CD4-positive, alpha-beta T cell treated with Interferon alpha-2 for 1 hour (primary cell): ENCODE measurements at regions not wholly inside any gene's neighbourhood (a gene's known extent, or its start where the extent isn't known, plus 50 kb on each side); places are given as distances from the start of the nearest gene placed in this dataset.

Experiments used
- DNase-seq, 2 donors: peaks; one replicate each; pipeline ENCODE4 v3.0.0-alpha.2; 2020 to 2022

- DNase-seq, result no peak
These were observed 383.0 kb downstream of the PCNX1 start for GRCh38 chr14:71290301-71290700.

- peak in 1 of 2 donors; percentile 50 for DNase-seq
These were observed 383.8 kb downstream of the PCNX1 start for GRCh38 chr14:71290960-71291466.

GRCh38 chr14:71296184-71296583 is 388.9 kb downstream of the PCNX1 start:
- DNase-seq, result no peak

GRCh38 chr14:71300566-71301330 is 393.5 kb downstream of the PCNX1 start:
- DNase-seq, result no peak

- no peak for DNase-seq
These were observed 394.4 kb downstream of the PCNX1 start for GRCh38 chr14:71301611-71302010.

- no peak for DNase-seq
These were observed 397.4 kb downstream of the PCNX1 start for GRCh38 chr14:71304690-71305089.

- no peak for DNase-seq
These were observed 401.4 kb downstream of the PCNX1 start for GRCh38 chr14:71308671-71309070.

GRCh38 chr14:71309756-71310155 is 402.5 kb downstream of the PCNX1 start:
- DNase-seq, result no peak

- no peak for DNase-seq
These were observed 403.8 kb downstream of the PCNX1 start for GRCh38 chr14:71311061-71311460.

- DNase-seq, result no peak
These were observed 407.5 kb downstream of the PCNX1 start for GRCh38 chr14:71314717-71315116.

GRCh38 chr14:71317385-71318096 is 410.3 kb downstream of the PCNX1 start:
- DNase-seq, result no peak

- DNase-seq, result no peak
These were observed 410.8 kb downstream of the PCNX1 start for GRCh38 chr14:71318097-71318459.

- DNase-seq, result no peak
These were observed 412.4 kb downstream of the PCNX1 start for GRCh38 chr14:71319666-71320065.

GRCh38 chr14:71320107-71320733 is 413.0 kb downstream of the PCNX1 start, which contains the start of gene SIPA1L1:
Gene SIPA1L1, plus strand, starts transcription at chr14:71320476.
- peak; percentile 99 for DNase-seq

GRCh38 chr14:71320734-71321573 is 413.7 kb downstream of the PCNX1 start:
- DNase-seq, result peak; percentile 55 to 70

- DNase-seq, result no peak
These were observed 414.5 kb downstream of the PCNX1 start for GRCh38 chr14:71321574-71322315.

GRCh38 chr14:71322655-71323250 is 415.5 kb downstream of the PCNX1 start:
- peak; percentile 53 to 64 for DNase-seq

- DNase-seq, result peak; percentile 61 to 69
These were observed 417.6 kb downstream of the PCNX1 start for GRCh38 chr14:71324767-71325272.

- no peak for DNase-seq
These were observed 420.4 kb downstream of the PCNX1 start for GRCh38 chr14:71327691-71328090.

GRCh38 chr14:71328183-71328582 is 420.9 kb downstream of the PCNX1 start:
- peak in 1 of 2 donors; percentile 20 for DNase-seq

- no peak for DNase-seq
These were observed 421.7 kb downstream of the PCNX1 start for GRCh38 chr14:71328954-71329353.
